ENCODE measurements at regions not wholly inside any gene's neighbourhood (a gene's known extent, or its start where the extent isn't known, plus 50 kb on each side); places are given as distances from the start of the nearest gene placed in this dataset.

- H3K27ac ChIP-seq (ENCODE audit: low read depth, low read length) = no peak overlapping the region
- H3K27me3 ChIP-seq (ENCODE audit: insufficient read depth, low read length) = no peaks in the 10 kb centered on the region
- H3K4me3 ChIP-seq (ENCODE audit: low read depth, low read length) = no peak overlapping the region
- H3K79me2 ChIP-seq (ENCODE audit: control insufficient read depth, insufficient read depth, low read length, unreplicated experiment) = no peaks in the 10 kb centered on the region
- H2AFZ ChIP-seq (ENCODE audit: low read length, unreplicated experiment) = no peak overlapping the region
- H3K36me3 ChIP-seq (ENCODE audit: insufficient read depth, low read length) = no peaks in the 10 kb centered on the region
- peaks cover 18% of the 10 kb centered on the region for H3K4me1 ChIP-seq (ENCODE audit: control insufficient read depth, insufficient read depth, low read length, unreplicated experiment)
Observed at GRCh38 chr14:51307551-51307950, 67.5 kb downstream of the TMX1 start.

DNA sequence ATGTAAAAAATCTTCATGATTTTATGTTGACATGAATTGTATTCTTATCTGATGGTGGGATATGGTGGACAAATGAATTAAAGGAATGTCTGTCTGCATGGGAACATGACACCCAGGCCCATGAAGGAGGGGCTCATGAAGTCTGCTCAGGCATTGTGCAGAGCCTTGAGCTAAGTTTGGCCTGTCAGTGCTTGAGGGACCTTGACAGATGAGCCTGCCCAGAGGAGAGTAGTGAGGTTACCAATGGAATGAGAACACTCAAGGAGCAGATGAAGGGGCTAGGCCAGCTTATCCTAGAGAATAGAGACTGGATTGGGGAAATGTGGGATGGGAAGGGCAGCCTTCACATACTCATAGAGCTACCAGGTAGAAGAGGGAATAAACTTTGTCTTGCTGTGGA lies 68.8 kb downstream of the TMX1 start:
- Histone ChIP-seq H3K4me1 (ENCODE audit: control insufficient read depth, insufficient read depth, low read length, unreplicated experiment) (peaks cover 14% of the 10 kb centered on the region), H3K4me3 (ENCODE audit: low read depth, low read length) (no peak overlapping the region), H3K36me3 (ENCODE audit: insufficient read depth, low read length) (no peaks in the 10 kb centered on the region), H3K27me3 (ENCODE audit: insufficient read depth, low read length) (no peaks in the 10 kb centered on the region), H2AFZ (ENCODE audit: low read length, unreplicated experiment) (no peak overlapping the region), H3K27ac (ENCODE audit: low read depth, low read length) (no peak overlapping the region), H3K79me2 (ENCODE audit: control insufficient read depth, insufficient read depth, low read length, unreplicated experiment) (no peaks in the 10 kb centered on the region)

GRCh38 chr14:51310505-51310944 lies 70.5 kb downstream of the TMX1 start:
- Histone ChIP-seq H2AFZ (ENCODE audit: low read length, unreplicated experiment) (no peak overlapping the region), H3K27ac (ENCODE audit: low read depth, low read length) (no peak overlapping the region), H3K27me3 (ENCODE audit: insufficient read depth, low read length) (no peaks in the 10 kb centered on the region), H3K4me1 (ENCODE audit: control insufficient read depth, insufficient read depth, low read length, unreplicated experiment) (peaks cover 5% of the 10 kb centered on the region), H3K36me3 (ENCODE audit: insufficient read depth, low read length) (no peaks in the 10 kb centered on the region), H3K79me2 (ENCODE audit: control insufficient read depth, insufficient read depth, low read length, unreplicated experiment) (no peaks in the 10 kb centered on the region), H3K4me3 (ENCODE audit: low read depth, low read length) (no peak overlapping the region)

- H3K79me2 ChIP-seq (ENCODE audit: control insufficient read depth, insufficient read depth, low read length, unreplicated experiment) = no peaks in the 10 kb centered on the region
- no peak overlapping the region for H3K4me3 ChIP-seq (ENCODE audit: low read depth, low read length)
- H3K36me3 ChIP-seq (ENCODE audit: insufficient read depth, low read length) = no peaks in the 10 kb centered on the region
- H3K4me1 ChIP-seq (ENCODE audit: control insufficient read depth, insufficient read depth, low read length, unreplicated experiment) = peaks cover 10% of the 10 kb centered on the region
- no peak overlapping the region for H2AFZ ChIP-seq (ENCODE audit: low read length, unreplicated experiment)
- no peak overlapping the region for H3K27ac ChIP-seq (ENCODE audit: low read depth, low read length)
- no peaks in the 10 kb centered on the region for H3K27me3 ChIP-seq (ENCODE audit: insufficient read depth, low read length)
Observed at GRCh38 chr14:51314321-51315015, 74.4 kb downstream of the TMX1 start.

- Histone ChIP-seq H2AFZ (ENCODE audit: low read length, unreplicated experiment) (no peak overlapping the region), H3K79me2 (ENCODE audit: control insufficient read depth, insufficient read depth, low read length, unreplicated experiment) (no peaks in the 10 kb centered on the region), H3K36me3 (ENCODE audit: insufficient read depth, low read length) (no peaks in the 10 kb centered on the region), H3K4me1 (ENCODE audit: control insufficient read depth, insufficient read depth, low read length, unreplicated experiment) (peaks cover 13% of the 10 kb centered on the region), H3K27ac (ENCODE audit: low read depth, low read length) (no peak overlapping the region), H3K27me3 (ENCODE audit: insufficient read depth, low read length) (no peaks in the 10 kb centered on the region), H3K4me3 (ENCODE audit: low read depth, low read length) (no peak overlapping the region)
Observed at GRCh38 chr14:51317373-51317772, 77.3 kb downstream of the TMX1 start.

DNA sequence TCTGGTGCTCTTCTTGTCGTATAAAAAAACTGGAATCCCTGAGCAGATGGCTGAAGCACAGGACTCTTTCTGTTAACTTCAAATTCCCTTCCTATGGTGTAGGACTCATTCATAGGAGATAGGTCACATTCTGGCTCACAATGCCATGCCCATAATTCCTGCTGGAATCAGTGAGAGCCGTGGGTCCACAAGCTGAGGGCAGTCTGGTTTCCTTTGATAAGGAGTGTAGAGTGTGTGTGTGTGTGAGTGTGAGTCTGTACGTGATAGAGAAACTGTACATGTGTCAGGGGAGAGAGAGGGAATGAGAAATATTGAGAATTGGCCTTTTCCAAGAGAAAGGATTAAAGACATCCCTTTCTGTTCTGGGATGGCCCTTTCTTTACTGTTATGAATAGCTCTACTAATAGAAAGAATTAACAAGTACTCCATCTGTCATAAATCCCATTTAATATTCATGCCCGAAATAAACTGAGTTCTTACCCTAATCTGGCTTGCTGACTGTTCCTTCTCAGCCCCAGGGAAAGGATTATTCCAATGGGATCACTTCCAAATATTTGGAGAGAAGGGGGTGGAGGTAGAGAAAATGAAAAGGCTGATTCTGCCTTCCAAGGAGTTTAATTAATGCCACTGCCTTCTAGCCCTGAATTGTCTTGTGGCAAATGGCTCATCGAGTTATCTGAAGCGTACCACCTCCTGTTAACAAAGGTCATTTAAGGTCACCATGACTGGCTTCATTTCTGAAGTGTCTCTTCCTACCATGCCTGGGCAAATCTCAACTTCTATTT lies 79.0 kb downstream of the TMX1 start:
- H3K27me3 ChIP-seq (ENCODE audit: insufficient read depth, low read length) = no peaks in the 10 kb centered on the region
- H3K4me1 ChIP-seq (ENCODE audit: control insufficient read depth, insufficient read depth, low read length, unreplicated experiment) = peaks cover 13% of the 10 kb centered on the region
- H3K36me3 ChIP-seq (ENCODE audit: insufficient read depth, low read length) = no peaks in the 10 kb centered on the region
- H3K4me3 ChIP-seq (ENCODE audit: low read depth, low read length) = no peak overlapping the region
- H3K79me2 ChIP-seq (ENCODE audit: control insufficient read depth, insufficient read depth, low read length, unreplicated experiment) = no peaks in the 10 kb centered on the region
- H2AFZ ChIP-seq (ENCODE audit: low read length, unreplicated experiment) = no peak overlapping the region
- H3K27ac ChIP-seq (ENCODE audit: low read depth, low read length) = no peak overlapping the region

DNA sequence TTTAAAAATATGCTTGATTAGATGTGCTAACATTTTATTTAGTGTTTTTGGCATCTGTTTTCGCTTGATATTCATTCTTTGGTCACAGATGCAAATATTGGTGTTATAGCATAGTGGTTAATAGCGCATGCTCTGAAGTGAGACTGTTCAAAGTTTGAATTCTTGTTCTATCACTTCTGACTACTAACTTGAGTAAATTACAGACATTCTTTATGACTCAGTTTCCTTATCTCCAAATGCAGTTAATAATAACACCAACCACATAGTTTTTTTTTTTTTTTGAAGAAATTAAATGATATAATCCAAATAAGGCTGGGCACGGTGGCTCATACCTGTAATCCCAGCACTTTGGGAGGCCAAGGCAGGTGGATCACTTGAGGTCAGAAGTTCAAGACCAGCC lies 81.0 kb downstream of the TMX1 start:
- Histone ChIP-seq H3K36me3 (ENCODE audit: insufficient read depth, low read length) (no peaks in the 10 kb centered on the region), H3K27me3 (ENCODE audit: insufficient read depth, low read length) (no peaks in the 10 kb centered on the region), H3K79me2 (ENCODE audit: control insufficient read depth, insufficient read depth, low read length, unreplicated experiment) (no peaks in the 10 kb centered on the region), H3K27ac (ENCODE audit: low read depth, low read length) (no peak overlapping the region), H3K4me1 (ENCODE audit: control insufficient read depth, insufficient read depth, low read length, unreplicated experiment) (peaks cover 5% of the 10 kb centered on the region), H2AFZ (ENCODE audit: low read length, unreplicated experiment) (no peak overlapping the region), H3K4me3 (ENCODE audit: low read depth, low read length) (no peak overlapping the region)

DNA sequence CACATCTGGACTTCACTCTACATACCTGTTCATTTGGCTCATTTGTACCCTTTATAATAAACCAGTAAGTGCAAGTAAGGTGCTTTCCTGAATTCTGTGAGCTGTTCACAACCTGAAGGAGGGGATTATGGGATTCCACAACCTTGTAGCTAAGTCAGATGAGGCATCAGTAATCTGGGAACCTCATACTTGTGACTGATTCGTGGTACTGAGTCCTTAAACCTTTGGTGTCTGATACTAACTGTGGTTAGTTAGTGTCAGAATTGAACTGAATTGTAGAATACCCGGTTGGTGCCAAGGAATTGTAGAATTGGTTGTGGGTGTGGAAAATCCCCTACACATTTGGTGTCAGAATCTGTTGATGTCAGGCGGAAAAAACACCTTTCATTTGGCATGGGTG lies 83.4 kb downstream of the TMX1 start:
- H3K4me3 ChIP-seq (ENCODE audit: low read depth, low read length) = no peak overlapping the region
- H2AFZ ChIP-seq (ENCODE audit: low read length, unreplicated experiment) = no peak overlapping the region
- H3K79me2 ChIP-seq (ENCODE audit: control insufficient read depth, insufficient read depth, low read length, unreplicated experiment) = no peaks in the 10 kb centered on the region
- no peaks in the 10 kb centered on the region for H3K36me3 ChIP-seq (ENCODE audit: insufficient read depth, low read length)
- H3K27ac ChIP-seq (ENCODE audit: low read depth, low read length) = no peak overlapping the region
- H3K27me3 ChIP-seq (ENCODE audit: insufficient read depth, low read length) = no peaks in the 10 kb centered on the region
- H3K4me1 ChIP-seq (ENCODE audit: control insufficient read depth, insufficient read depth, low read length, unreplicated experiment) = peaks cover 24% of the 10 kb centered on the region

DNA sequence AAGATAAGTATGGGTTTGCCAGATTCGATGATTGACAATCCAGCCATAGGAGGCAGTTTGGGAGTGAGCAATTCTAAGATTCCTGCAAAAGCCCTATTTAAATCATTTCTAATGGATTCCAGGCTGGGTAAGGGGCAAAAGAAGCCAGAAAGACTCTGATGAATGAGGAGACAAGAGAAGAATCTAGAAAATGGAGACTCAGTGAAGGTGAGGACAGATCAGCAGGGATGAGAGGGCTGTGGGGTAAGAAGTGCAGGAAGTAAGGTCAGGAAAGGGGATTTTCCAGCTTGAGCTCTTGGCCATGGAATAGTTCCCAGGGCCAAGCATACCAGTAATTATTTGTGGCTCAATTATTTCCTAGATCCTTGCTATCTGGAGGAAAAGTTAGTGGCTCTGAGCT lies 87.3 kb downstream of the TMX1 start:
- Histone ChIP-seq H3K27ac (ENCODE audit: low read depth, low read length) (no peak overlapping the region), H3K27me3 (ENCODE audit: insufficient read depth, low read length) (no peaks in the 10 kb centered on the region), H3K4me3 (ENCODE audit: low read depth, low read length) (no peak overlapping the region), H2AFZ (ENCODE audit: low read length, unreplicated experiment) (peak overlapping the region; percentile 29), H3K4me1 (ENCODE audit: control insufficient read depth, insufficient read depth, low read length, unreplicated experiment) (peaks cover 30% of the 10 kb centered on the region), H3K79me2 (ENCODE audit: control insufficient read depth, insufficient read depth, low read length, unreplicated experiment) (no peaks in the 10 kb centered on the region), H3K36me3 (ENCODE audit: insufficient read depth, low read length) (no peaks in the 10 kb centered on the region)

DNA sequence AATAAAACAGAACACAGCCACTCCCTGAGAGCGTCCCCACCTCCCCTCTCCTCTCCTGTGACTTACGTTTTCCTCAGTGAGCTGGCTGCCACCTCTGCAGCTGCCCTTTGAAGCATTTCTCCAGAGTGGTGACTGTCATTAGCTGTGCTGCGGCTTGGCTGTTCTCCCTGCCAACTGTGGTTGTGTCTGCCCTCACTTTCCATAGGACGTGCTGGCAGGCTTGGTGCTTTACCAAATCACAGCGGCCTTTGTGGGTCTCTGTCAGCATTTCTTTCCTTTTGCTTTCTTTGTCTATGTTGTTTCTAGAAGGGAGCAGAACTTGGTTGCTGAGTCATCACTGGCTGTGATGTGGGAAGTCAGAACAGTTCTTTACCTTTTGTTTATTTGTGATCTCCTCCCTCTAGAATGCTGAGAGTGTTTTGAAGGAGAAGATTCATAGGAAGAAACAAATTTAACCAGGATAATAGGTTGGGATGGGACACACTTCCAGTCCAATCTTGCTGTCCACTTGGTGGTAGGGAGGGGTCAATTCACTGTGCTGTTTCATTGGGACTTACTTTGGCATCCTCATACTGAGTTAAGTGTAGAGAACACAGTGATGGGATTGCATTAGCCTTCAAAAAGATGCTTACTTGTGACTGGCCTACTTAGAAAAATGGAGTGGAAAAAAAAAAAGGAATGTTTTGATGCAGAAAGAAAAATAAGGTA lies 88.2 kb downstream of the TMX1 start:
- Histone ChIP-seq H3K4me1 (ENCODE audit: control insufficient read depth, insufficient read depth, low read length, unreplicated experiment) (peaks cover 30% of the 10 kb centered on the region), H3K27ac (ENCODE audit: low read depth, low read length) (peak overlapping the region; percentile 32), H3K27me3 (ENCODE audit: insufficient read depth, low read length) (no peaks in the 10 kb centered on the region), H3K4me3 (ENCODE audit: low read depth, low read length) (peak overlapping the region; percentile 42; the same call in 1 of the 2 replicates), H3K36me3 (ENCODE audit: insufficient read depth, low read length) (no peaks in the 10 kb centered on the region), H2AFZ (ENCODE audit: low read length, unreplicated experiment) (peak overlapping the region; percentile 7), H3K79me2 (ENCODE audit: control insufficient read depth, insufficient read depth, low read length, unreplicated experiment) (no peaks in the 10 kb centered on the region)
